GM12878 (cell line): ENCODE measurements at regions not wholly inside any gene's neighbourhood (a gene's known extent, or its start where the extent isn't known, plus 50 kb on each side); places are given as distances from the start of the nearest gene placed in this dataset.

Source experiments
- BCLAF1 ChIP-seq: fragments of 450-650 bp; IDR thresholded peaks from 2 replicates; pipeline ENCODE4 v1.6.1; 2017; ENCODE audit warnings: antibody characterized with exemption, mild to moderate bottlenecking, moderate library complexity
- BMI1 ChIP-seq: fragments of 450-650 bp; IDR thresholded peaks from 2 replicates; pipeline ENCODE4 v1.6.1; 2016; ENCODE audit warnings: mild to moderate bottlenecking, moderate library complexity, borderline replicate concordance
- CEBPB ChIP-seq, 2 experiments: fragments of 150-350 bp in 1 of 2; IDR thresholded peaks; 2 replicates each; pipeline ENCODE4 v1.6.1; 2012 to 2014; ENCODE audit warnings: low read depth in 2 of 2, low read length in 2 of 2, borderline replicate concordance in 1 of 2, inconsistent platforms in 1 of 2
- CTCF ChIP-seq, 3 experiments: IDR thresholded peaks in 2 of 3; conservative IDR thresholded peaks in 1 of 3; 2 replicates each; pipeline ENCODE4 v1.5.1; 2011; ENCODE audit warnings: low read depth in 3 of 3, low read length in 3 of 3, mild to moderate bottlenecking in 3 of 3, control low read depth in 2 of 3, moderate library complexity in 2 of 3, inconsistent platforms in 1 of 3, mixed read lengths in 1 of 3; ENCODE audit not compliant: control insufficient read depth in 2 of 3, insufficient read depth in 1 of 3; ENCODE audit errors: extremely low read depth in 1 of 3
- EZH2 ChIP-seq: IDR thresholded peaks from 2 replicates; pipeline ENCODE4 v1.6.1; 2012; ENCODE audit warnings: low read depth, mild to moderate bottlenecking, control low read depth, inconsistent platforms, low read length, borderline replicate concordance; ENCODE audit not compliant: control insufficient read depth
- IKZF2 ChIP-seq, 2 experiments: fragments of 450-650 bp; IDR thresholded peaks; 2 replicates each; pipeline ENCODE4 v1.6.1; 2017; ENCODE audit warnings: mild to moderate bottlenecking in 2 of 2, moderate library complexity in 2 of 2
- MXI1 ChIP-seq: fragments of 150-350 bp; IDR thresholded peaks from 2 replicates; pipeline ENCODE4 v1.6.1; 2011; ENCODE audit warnings: low read depth, mild to moderate bottlenecking, inconsistent platforms, low read length, improper control_type of control experiment
- NRF1 ChIP-seq: conservative IDR thresholded peaks from 2 replicates; pipeline ENCODE4 v1.6.1; 2011; ENCODE audit warnings: mild to moderate bottlenecking, low read depth, low read length, improper control_type of control experiment
- REST ChIP-seq: IDR thresholded peaks from 2 replicates; pipeline ENCODE4 v1.6.1; 2012; ENCODE audit warnings: mild to moderate bottlenecking, low read depth, low read length
- SMC3 ChIP-seq: IDR thresholded peaks from 2 replicates; pipeline ENCODE4 v1.6.1; 2011; ENCODE audit warnings: low read length, improper control_type of control experiment, borderline replicate concordance
- SP1 ChIP-seq: IDR thresholded peaks from one replicate; pipeline ENCODE4 v1.6.1; 2011; ENCODE audit warnings: low read depth, low read length
- SREBF1 ChIP-seq: IDR thresholded peaks from 2 replicates; pipeline ENCODE4 v1.6.1; 2012; ENCODE audit warnings: mild to moderate bottlenecking, low read length

- TF ChIP-seq IKZF2 (IDR thresholded peaks at IDR 0.05) (no peak), BCLAF1 (no peak), CTCF (IDR thresholded peaks at IDR 0.05 in 2 of 3, conservative IDR thresholded peaks at IDR 0.05 in 1 of 3; ENCODE audit: control insufficient read depth in 2 of 3, extremely low read depth in 1 of 3, insufficient read depth in 1 of 3, low read depth in 3 of 3, low read length in 3 of 3) (no peak), SP1 (no peak), SMC3 (no peak), EZH2 (no peak), SREBF1 (no peak), NRF1 (no peak), BMI1 (no peak), REST (no peak), MXI1 (no peak), CEBPB (IDR thresholded peaks at IDR 0.05; ENCODE audit: borderline replicate concordance in 1 of 2, low read depth in 2 of 2, low read length in 2 of 2) (no peak)
These were observed 150.6 kb downstream of the CEP135 start for GRCh38 chr4:56099378-56099786.
